A549 (cell line): ENCODE measurements at regions not wholly inside any gene's neighbourhood (a gene's known extent, or its start where the extent isn't known, plus 50 kb on each side); places are given as distances from the start of the nearest gene placed in this dataset.
A peak's percentile ranks its signal among the peaks of the same experiment; 100 is the strongest.

Experiments
- ATAC-seq, 2 experiments: fragments of 200-7000 bp in 1 of 2; fragments of >200 bp in 1 of 2; cut with Nextera tagmentation in 1 of 2; cut with Tn5 transposase in 1 of 2; 3 replicates each; pipeline versions ENCODE4 v1.8.0 to v1.9.1; 2018 to 2020; ENCODE audit warnings: mild to moderate bottlenecking in 1 of 2, moderate library complexity in 1 of 2
- CTCF ChIA-PET: fragments of 300-600 bp; sonication (Branson Sonifier 250); formaldehyde crosslinking; extraction: SDS; loops from one replicate; lab custom pipeline; 2021; ENCODE audit warnings: antibody characterized with exemption, inconsistent platforms; lab: Yijun Ruan, JAX
- POLR2A ChIA-PET: fragments of 350-600 bp; formaldehyde crosslinking; extraction: SDS; loops from one replicate; lab custom pipeline; 2021; ENCODE audit warnings: antibody characterized with exemption, inconsistent platforms; lab: Yijun Ruan, JAX
- DNase-seq, 2 experiments: peaks; one replicate each; pipeline versions ENCODE4 v3.0.0 to v3.0.0-alpha.2; 2011 to 2016; ENCODE audit warnings: low read depth in 1 of 2, low spot score in 1 of 2
- FAIRE-seq: peaks from 2 replicates; lab custom pipeline; 2011; peaks lifted over from hg19 to GRCh38; lab: Jason Lieb, UNC
- H3K27ac ChIP-seq, 2 experiments: fragments of >200 bp; sonication (Bioruptor Twin); formaldehyde crosslinking; 3 replicates each; pipeline ENCODE4 v1.5.1; 2016 to 2017
- H3K4me1 ChIP-seq: fragments of >200 bp; sonication (Bioruptor Twin); formaldehyde crosslinking; 3 replicates; pipeline ENCODE4 v1.6.1; 2016
- H3K4me2 ChIP-seq: fragments of >200 bp; sonication (Bioruptor Twin); formaldehyde crosslinking; 3 replicates; pipeline ENCODE4 v1.6.1; 2016
- H3K4me3 ChIP-seq: fragments of >200 bp; sonication (Bioruptor Twin); formaldehyde crosslinking; 3 replicates; pipeline ENCODE4 v1.5.1; 2016
- H3K9me3 ChIP-seq: fragments of >200 bp; sonication (Bioruptor Twin); formaldehyde crosslinking; 3 replicates; pipeline ENCODE4 v1.6.1; 2016
- CBX8 ChIP-seq: fragments of 200-600 bp; sonication (generic); IDR thresholded peaks from 2 replicates; pipeline ENCODE4 v1.6.1; 2016
- CHD2 ChIP-seq: fragments of 150-350 bp; IDR thresholded peaks from 2 replicates; pipeline ENCODE4 v1.6.1; 2014; ENCODE audit warnings: low read length; ENCODE audit not compliant: partially characterized antibody
- CHD4 ChIP-seq: fragments of 200-600 bp; sonication (generic); IDR thresholded peaks from 2 replicates; pipeline ENCODE4 v1.6.1; 2016; ENCODE audit warnings: antibody characterized with exemption, mild to moderate bottlenecking, borderline replicate concordance
- EP300 ChIP-seq, 2 experiments: fragments of >200 bp; sonication (Bioruptor Twin); formaldehyde crosslinking; IDR thresholded peaks; 2 replicates in 1 of 2; 3 replicates in 1 of 2; pipeline ENCODE4 v1.6.1; 2016 to 2017
- ESRRA ChIP-seq: fragments of 150-350 bp; IDR thresholded peaks from 2 replicates; pipeline ENCODE4 v1.6.1; 2014; ENCODE audit warnings: mild to moderate bottlenecking, low read length, borderline replicate concordance
- FOXS1 ChIP-seq: fragments of 250-450 bp; sonication (Bioruptor Pico); IDR thresholded peaks from 2 replicates; pipeline ENCODE4 v1.5.0; 2020; ENCODE audit warnings: mild to moderate bottlenecking, moderate library complexity
- HOXA7 ChIP-seq: fragments of 250-450 bp; sonication (Bioruptor Pico); IDR thresholded peaks from 2 replicates; pipeline ENCODE4 v1.5.0; 2020; ENCODE audit warnings: mild to moderate bottlenecking, moderate library complexity
- HOXB13 ChIP-seq: fragments of 250-450 bp; sonication (Bioruptor Pico); IDR thresholded peaks from 2 replicates; pipeline ENCODE4 v1.5.0; 2020; ENCODE audit warnings: low read depth, mild to moderate bottlenecking, moderate library complexity
- HOXB5 ChIP-seq: fragments of 250-450 bp; sonication (Bioruptor Pico); IDR thresholded peaks from 2 replicates; pipeline ENCODE4 v1.5.0; 2020; ENCODE audit warnings: mild to moderate bottlenecking, moderate library complexity
- JUN ChIP-seq, 2 experiments: fragments of >200 bp; sonication (Bioruptor Twin); formaldehyde crosslinking; IDR thresholded peaks; 2 replicates in 1 of 2; 3 replicates in 1 of 2; pipeline ENCODE4 v1.6.1; 2016 to 2017
- JUNB ChIP-seq: fragments of >200 bp; sonication (Bioruptor Twin); formaldehyde crosslinking; IDR thresholded peaks from 2 replicates; pipeline ENCODE4 v1.6.1; 2016
- NFE2L2 ChIP-seq: fragments of 150-350 bp; conservative IDR thresholded peaks from 2 replicates; pipeline ENCODE4 v1.6.1; 2014; ENCODE audit warnings: low read length
- NR3C1 ChIP-seq: fragments of >200 bp; sonication (Bioruptor Twin); formaldehyde crosslinking; IDR thresholded peaks from 3 replicates; pipeline ENCODE4 v1.6.1; 2017
- PBX3 ChIP-seq: IDR thresholded peaks from 2 replicates; pipeline ENCODE4 v1.6.1; 2012
- POLR2A ChIP-seq: IDR thresholded peaks from 2 replicates; pipeline ENCODE4 v1.6.1; 2012; ENCODE audit warnings: mild to moderate bottlenecking, low read length
- POLR2AphosphoS2 ChIP-seq: conservative IDR thresholded peaks from 2 replicates; pipeline ENCODE4 v1.6.1; 2012; ENCODE audit warnings: low read length, improper control_type of control experiment, inconsistent platforms
- RNF2 ChIP-seq: fragments of 200-600 bp; sonication (generic); IDR thresholded peaks from 2 replicates; pipeline ENCODE4 v1.6.1; 2016; ENCODE audit warnings: low read depth, mild to moderate bottlenecking, antibody characterized with exemption, moderate library complexity, borderline replicate concordance
- TFCP2L1 ChIP-seq: fragments of 250-450 bp; sonication (Bioruptor Pico); IDR thresholded peaks from 2 replicates; pipeline ENCODE4 v1.5.0; 2021; ENCODE audit warnings: mild to moderate bottlenecking
- TP53 ChIP-seq: fragments of 250-450 bp; sonication (Bioruptor Pico); IDR thresholded peaks from 2 replicates; pipeline ENCODE4 v1.5.0; 2021; ENCODE audit warnings: mild to moderate bottlenecking, moderate library complexity
- ZC3H11A ChIP-seq: fragments of 450-650 bp; IDR thresholded peaks from 2 replicates; pipeline ENCODE4 v1.6.1; 2014; ENCODE audit warnings: antibody characterized with exemption, mild to moderate bottlenecking
- ZFP36 ChIP-seq: fragments of 450-650 bp; IDR thresholded peaks from 2 replicates; pipeline ENCODE4 v1.6.1; 2014; ENCODE audit warnings: borderline replicate concordance; ENCODE audit not compliant: partially characterized antibody
- WGBS: methylation state at CpG from one replicate; pipeline ENCODE4 v1.1.6; 2017; ENCODE audit errors: missing lambda C conversion rate; 5-methylcytosine and 5-hydroxymethylcytosine counted together
- TF ChIP-seq, protein P1 (sequence below): fragments of 250-450 bp; sonication (Bioruptor Pico); IDR thresholded peaks from 2 replicates; pipeline ENCODE4 v1.5.0; 2020; ENCODE audit warnings: low read depth, mild to moderate bottlenecking, moderate library complexity

GRCh38 chrX:9163214-9163709 lies 129.3 kb upstream of the FAM9B start (continued):
- TF ChIP-seq HOXB13 (no peak), HOXA7 (CRISPR knock-in tag) (no peak), EP300 (IDR thresholded peaks at IDR 0.05) (peak in 1 of 2 experiments; percentile 15; a peak in 1 of 5 replicates), JUNB (peak; percentile 30; the same call in 1 of the 2 replicates)

DNA sequence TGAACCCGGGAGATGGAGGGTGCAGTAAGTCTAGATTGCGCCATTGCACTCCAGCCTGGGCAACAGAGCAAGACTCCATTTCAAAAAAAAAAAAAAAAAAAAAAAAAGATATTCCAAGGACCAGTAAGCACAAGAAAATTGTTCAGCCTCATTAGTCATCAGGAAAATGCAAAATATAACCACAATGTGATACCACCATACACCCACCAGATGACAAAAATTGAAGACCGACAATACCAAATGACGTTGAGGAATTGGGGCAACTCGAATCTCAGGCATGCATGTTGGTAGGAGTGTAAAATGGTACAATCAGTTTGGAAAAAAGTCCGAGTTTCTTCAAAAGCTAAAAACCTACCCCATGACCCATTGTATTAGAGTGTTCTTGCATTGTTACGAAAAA lies 130.2 kb upstream of the FAM9B start:
- TF ChIP-seq, protein P1, sequence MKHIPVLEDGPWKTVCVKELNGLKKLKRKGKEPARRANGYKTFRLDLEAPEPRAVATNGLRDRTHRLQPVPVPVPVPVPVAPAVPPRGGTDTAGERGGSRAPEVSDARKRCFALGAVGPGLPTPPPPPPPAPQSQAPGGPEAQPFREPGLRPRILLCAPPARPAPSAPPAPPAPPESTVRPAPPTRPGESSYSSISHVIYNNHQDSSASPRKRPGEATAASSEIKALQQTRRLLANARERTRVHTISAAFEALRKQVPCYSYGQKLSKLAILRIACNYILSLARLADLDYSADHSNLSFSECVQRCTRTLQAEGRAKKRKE (CRISPR knock-in tag) = no peak
- no peak for TF ChIP-seq EP300 (IDR thresholded peaks at IDR 0.05)
- TF ChIP-seq CHD4 = no peak
- no peak for TF ChIP-seq RNF2
- TF ChIP-seq ZFP36 = no peak
- TF ChIP-seq HOXB5 (CRISPR knock-in tag) = no peak
- no peak for TF ChIP-seq ESRRA
- no peak for TF ChIP-seq JUN (IDR thresholded peaks at IDR 0.05)
- TF ChIP-seq POLR2AphosphoS2 = no peak
- TF ChIP-seq TFCP2L1 (CRISPR knock-in tag) = no peak
- DNase-seq (no peak), ATAC-seq (no peak), FAIRE-seq (no peak)
- Histone ChIP-seq H3K9me3 (peaks cover 9% of the 10 kb centered on the region; the same call in 1 of the 3 replicates), H3K4me2 (peak overlapping the region; percentile 70; the same call in 2 of the 3 replicates), H3K4me1 (peaks cover 43% of the 10 kb centered on the region), H3K27ac (peak overlapping the region; percentile 69 to 81), H3K4me3 (no peak overlapping the region)
- POLR2A ChIA-PET = no interaction called here
- CTCF ChIA-PET = interaction anchor here (0.5 kb wide), 1 partner anchor 1801 kb away, joined by 3 read pairs; no protein-coding TSS in a partner anchor
- WGBS = 84% methylated on average over 7 of the region's 7 CpGs

DNA sequence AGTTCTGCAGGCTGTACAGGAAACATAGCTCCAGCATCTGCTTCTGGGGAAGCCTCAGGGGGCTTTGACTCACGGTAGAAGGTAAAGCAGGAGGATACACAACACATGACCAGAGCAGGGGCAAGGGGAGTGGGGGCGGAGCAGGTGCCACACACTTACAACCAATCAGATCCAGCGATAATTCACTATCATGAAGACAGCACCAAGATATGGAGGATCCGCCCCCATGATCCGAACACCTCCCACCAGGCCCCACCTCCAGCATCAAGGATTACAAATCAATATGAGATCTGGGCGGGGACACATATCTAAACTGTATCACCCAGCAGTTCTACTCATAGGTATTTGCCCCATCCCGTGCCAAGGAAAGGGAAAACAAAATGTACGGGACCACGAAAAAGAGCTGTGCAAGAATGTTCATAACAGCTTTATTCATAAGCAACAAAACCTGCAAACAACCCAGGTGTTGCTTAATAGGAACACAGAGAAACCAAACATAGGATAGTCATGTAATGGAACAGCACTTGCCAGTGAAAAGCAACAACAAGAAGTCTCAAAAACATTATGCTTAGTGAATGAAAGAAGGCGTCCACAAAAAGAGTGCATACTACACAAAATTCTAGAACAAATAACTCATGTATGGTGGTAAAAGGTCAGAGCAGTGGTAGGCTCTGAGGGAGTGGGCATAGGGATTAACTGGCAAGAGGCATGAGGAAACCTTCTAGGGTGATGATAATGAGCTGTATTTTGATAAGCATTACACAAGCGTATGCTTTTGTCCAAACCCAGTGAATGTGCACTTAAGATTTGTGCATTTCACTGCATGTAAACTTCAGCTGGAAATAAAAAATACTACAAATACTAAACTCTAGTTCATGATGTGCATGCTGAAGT lies 130.9 kb upstream of the FAM9B start:
- Histone ChIP-seq H3K9me3 (peaks cover 9% of the 10 kb centered on the region; the same call in 1 of the 3 replicates), H3K27ac (peak overlapping the region; percentile 69 to 81), H3K4me3 (no peak overlapping the region), H3K4me2 (peak overlapping the region; percentile 63), H3K4me1 (peaks cover 43% of the 10 kb centered on the region)
- POLR2A ChIA-PET = no interaction called here
- no peak for TF ChIP-seq PBX3
- no peak for TF ChIP-seq TP53 (CRISPR knock-in tag)
- TF ChIP-seq CHD2 = no peak
- no peak for TF ChIP-seq ZC3H11A
- no peak for TF ChIP-seq NFE2L2
- TF ChIP-seq, protein P1 (CRISPR knock-in tag) = no peak
- TF ChIP-seq CBX8 = no peak
- no peak for TF ChIP-seq NR3C1
- no peak for TF ChIP-seq FOXS1 (CRISPR knock-in tag)
- TF ChIP-seq POLR2A = no peak
- 58% methylated on average over 9 of the region's 11 CpGs for WGBS
- ATAC-seq = peak in 1 of 2 experiments; percentile 66; a peak in 4 of 6 replicates
- CTCF ChIA-PET = no interaction called here
- FAIRE-seq = peak; percentile 92
- peak in 1 of 2 experiments; percentile 21 for DNase-seq
